Esophagus mucosa (tissue), 1 donor: ENCODE measurements at regions not wholly inside any gene's neighbourhood (a gene's known extent, or its start where the extent isn't known, plus 50 kb on each side); places are given as distances from the start of the nearest gene placed in this dataset.
"Not testable (repeated sequence)": the region's sequence is repeated elsewhere in the genome, so short reads cannot be mapped to it uniquely, and the experiment has no call there.

Experiments
- ATAC-seq: fragments of 200-7000 bp; cut with Tn5 transposase; one replicate; pipeline ENCODE4 v1.9.1; 2020
- donor health status: DM: yes; HTN: yes; CAD: no.

- peak; percentile 83 for ATAC-seq
These were observed 219.9 kb upstream of the IRS2 start for GRCh38 chr13:110006304-110006703.

DNA sequence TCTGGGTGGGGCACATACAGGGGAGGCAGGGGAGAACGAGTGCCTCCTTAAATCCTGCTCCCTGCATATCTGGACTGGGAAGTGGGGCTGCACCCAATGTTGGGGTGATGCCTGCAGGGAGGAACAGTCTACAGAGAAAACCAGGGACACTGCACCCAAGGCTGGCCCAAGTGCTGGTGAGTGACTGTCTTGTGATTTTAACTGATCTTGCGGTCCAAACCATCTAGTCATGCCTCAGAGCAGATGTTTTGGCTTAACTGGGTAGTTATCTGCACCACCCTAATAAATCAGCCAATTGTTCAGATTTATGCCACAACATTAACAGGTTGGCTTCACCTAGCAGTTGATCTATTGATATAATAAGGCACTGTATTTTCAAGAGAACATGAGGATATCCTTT, 219.2 kb upstream of the IRS2 start:
- ATAC-seq, result peak; percentile 30

GRCh38 chr13:110004814-110005213, 218.4 kb upstream of the IRS2 start:
- ATAC-seq, result no peak

- no peak for ATAC-seq
These were observed 215.4 kb upstream of the IRS2 start for GRCh38 chr13:110001670-110002275.

DNA sequence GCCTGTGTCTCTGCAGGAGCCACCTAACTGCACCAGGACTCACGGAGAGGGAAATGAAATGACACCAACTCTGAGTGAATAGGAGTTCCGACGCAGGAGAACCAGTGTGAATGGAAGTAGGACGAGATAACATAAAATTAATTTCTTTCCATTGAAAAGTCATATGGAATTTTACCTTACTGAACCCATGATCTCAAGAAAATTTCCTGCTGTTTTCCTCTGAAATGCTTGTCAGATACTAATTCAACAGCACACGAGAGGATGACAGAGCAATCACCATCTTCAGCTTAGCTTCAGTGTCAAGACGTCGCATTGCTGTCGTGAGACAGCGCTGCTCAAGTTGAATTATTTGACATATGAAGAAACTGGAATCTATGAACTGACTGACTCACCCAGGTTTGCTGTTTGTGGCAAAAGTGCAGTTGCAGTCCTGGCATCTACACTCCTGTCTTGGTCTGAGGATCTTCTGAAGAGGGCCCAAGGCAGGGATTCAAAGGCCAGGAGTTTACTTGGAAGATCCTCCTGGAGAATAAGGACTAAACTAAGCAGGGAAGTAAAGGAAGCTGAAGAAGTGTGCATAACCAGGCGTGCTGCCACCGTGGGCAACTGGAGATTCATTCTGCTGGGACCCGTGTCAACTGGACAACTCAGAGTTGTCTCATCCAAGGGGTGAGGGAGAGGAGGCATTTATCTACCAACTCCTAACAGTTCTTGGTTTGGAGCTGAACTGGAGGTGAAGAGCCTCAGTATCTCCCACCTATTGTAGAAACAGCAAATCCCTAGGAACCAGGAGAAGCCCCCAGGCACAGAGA, 214.4 kb upstream of the IRS2 start:
- no peak for ATAC-seq

- ATAC-seq, result no peak
These were observed 213.5 kb upstream of the IRS2 start for GRCh38 chr13:109999659-110000533.

DNA sequence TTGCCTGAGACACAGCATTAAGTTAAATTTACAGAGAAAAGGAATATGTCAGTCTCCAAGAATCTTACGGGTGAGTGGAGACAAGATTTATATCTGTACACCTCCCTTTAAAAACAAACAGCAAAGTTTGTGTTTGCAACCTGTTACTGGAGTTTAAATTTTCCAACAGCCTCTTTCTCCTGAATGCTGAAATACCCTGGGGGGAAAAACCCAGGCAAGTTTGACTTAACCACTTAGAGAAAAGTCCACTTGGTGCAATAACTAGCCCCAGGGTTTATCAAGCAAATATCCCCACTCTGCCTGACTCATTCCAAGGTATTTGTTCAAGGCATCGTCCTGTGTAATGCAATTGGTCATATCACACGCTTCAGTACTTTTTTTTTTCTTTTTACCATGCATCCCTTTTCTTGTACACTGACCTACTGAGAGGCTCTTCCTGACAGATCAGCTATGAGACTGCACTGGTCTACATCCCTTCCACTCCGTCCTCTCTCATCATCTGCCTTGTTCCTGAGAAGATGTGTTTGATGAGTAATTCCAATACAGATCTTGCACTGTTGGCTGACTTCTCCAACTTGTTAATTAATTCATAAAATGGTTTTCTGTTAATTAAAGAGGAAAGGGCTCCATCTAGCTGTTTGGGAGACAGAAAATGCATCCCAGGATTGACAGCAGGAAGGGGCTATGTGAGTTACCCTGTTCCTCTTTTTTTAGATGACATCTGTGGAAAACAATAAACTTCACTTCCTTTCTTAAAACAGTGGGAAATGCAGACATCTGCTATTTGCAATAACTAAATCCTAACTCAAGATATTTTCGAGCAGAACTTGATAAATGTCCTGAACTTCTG, 212.5 kb upstream of the IRS2 start:
- ATAC-seq, result no peak

GRCh38 chr13:109998037-109998436, 211.7 kb upstream of the IRS2 start:
- ATAC-seq, result no peak

DNA sequence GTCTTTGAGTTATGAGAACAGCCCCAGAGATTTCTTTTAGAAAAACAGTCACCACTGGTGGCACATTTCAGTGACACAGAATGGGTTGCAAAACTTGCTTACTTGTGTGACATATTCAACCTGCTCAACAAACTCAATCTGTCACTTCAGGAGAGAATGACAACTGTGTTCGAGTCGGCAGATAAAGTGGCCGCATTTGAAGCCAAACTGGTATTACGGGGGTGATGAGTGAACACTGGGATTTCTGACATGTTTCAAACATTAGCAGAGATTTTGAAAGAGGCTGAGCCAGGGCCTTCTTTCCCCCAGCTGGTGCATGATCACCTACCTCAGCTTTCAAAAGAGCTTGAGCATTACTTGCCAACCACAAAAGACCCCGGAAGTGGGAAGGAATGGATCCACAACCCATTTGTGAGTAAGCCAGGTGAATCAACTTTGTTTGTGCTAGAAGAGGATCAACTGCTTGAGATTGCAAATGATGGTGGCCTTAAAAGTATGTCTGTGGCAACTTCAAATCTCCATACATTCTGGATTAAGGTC, 210.7 kb upstream of the IRS2 start:
- ATAC-seq, result not testable (repeated sequence)

- ATAC-seq, result no peak
These were observed 210.1 kb upstream of the IRS2 start for GRCh38 chr13:109996404-109996960.

GRCh38 chr13:109995578-109995977, 209.2 kb upstream of the IRS2 start:
- ATAC-seq, result no peak

- no peak for ATAC-seq
These were observed 203.9 kb upstream of the IRS2 start for GRCh38 chr13:109990296-109990695.

DNA sequence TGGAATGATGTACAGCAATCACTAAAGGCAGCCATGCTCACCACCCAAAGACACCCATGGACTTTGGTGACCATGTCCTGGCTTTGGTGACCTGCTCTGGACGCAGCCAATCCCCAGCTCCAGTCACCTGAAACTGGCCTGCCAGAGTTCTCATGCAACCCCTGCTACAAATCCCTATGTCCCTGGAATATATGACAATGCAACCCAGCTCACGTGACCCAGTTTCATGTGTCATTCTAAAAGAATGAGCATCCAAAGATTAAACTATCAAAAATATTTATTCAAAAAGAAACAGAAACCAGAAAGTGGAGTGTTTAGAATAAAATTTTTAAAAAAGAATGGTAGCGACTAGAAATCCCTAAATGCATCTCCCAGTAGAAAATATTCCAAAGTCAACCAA, 203.3 kb upstream of the IRS2 start:
- no peak for ATAC-seq

GRCh38 chr13:109989155-109989554, 202.8 kb upstream of the IRS2 start:
- no peak for ATAC-seq

DNA sequence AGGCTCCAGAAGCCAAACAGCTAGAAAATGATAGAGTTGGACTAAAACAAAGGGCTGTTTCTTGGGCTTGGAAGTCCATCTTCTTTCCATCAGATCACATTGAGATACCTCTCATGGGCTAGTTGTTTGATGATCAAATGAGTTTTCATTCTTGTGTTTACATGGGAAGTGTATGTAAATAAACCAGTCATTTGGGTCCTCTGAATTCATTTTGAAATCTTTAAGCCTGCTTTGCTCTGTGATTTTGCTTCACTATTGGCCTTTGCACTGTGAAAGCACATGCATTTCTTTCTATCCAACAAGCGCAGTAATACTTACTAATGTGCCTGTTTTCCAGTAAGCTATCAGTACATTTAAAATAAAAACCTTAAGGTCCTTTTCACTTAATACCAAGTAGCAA, 200.5 kb upstream of the IRS2 start:
- ATAC-seq, result no peak

GRCh38 chr13:109985871-109986450, 199.6 kb upstream of the IRS2 start:
- no peak for ATAC-seq

DNA sequence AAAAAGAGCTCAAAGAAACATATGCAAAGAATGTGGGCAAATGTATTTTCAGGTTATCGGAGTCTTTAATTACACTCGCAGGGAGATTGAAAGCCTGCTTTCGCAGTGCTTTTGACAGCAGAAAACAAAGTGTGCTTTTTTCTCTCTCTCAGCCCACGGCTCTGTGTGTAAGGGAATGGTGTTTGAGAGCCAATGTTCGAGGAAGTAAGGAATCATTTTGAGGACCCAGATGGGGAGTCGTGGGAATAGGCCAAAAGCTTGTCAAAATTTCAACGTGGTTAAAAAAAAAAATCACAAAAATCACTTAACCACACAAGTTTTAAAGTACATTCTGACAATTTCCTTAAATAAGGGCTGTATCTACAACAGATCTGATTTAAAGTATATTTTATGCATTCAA, 197.1 kb upstream of the IRS2 start:
- ATAC-seq, result no peak

GRCh38 chr13:109981000-109981399, 194.6 kb upstream of the IRS2 start:
- ATAC-seq, result no peak

DNA sequence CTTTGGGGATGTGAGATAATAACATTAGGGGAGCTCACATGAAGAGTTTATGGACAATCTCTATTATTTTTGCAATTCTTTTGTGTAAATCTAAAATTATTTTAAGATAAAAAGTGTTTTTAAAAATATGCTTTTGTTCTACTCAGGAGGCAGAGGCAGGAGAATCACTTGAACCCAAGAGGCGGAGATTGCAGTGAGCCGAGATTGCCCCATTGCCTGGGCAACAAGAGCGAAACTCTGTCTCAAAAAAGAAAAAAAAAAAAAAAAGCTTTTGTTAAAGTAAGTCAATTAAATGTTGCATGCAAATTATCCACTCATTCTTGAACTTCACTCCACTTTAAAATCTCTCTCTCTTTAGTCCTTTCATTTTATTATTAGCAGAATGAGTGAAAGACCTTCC, 193.3 kb upstream of the IRS2 start:
- ATAC-seq, result not testable (repeated sequence)

GRCh38 chr13:109979228-109979627, 192.8 kb upstream of the IRS2 start:
- peak; percentile 46 for ATAC-seq

GRCh38 chr13:109977212-109977968, 191.0 kb upstream of the IRS2 start:
- ATAC-seq, result no peak
